Kidney epithelial cell (primary cell): ENCODE measurements at regions not wholly inside any gene's neighbourhood (a gene's known extent, or its start where the extent isn't known, plus 50 kb on each side); places are given as distances from the start of the nearest gene placed in this dataset.

Experiments used
- DNase-seq: peaks from one replicate; pipeline ENCODE4 v3.0.0-alpha.2; 2010; ENCODE audit warnings: low read depth
- H3K27me3 ChIP-seq: 2 replicates; pipeline ENCODE4 v1.6.0; 2011; ENCODE audit warnings: low read length; ENCODE audit not compliant: control insufficient read depth, insufficient read depth
- H3K36me3 ChIP-seq: 2 replicates; pipeline ENCODE4 v1.5.1; 2011; ENCODE audit warnings: low read length; ENCODE audit not compliant: control insufficient read depth, insufficient read depth
- H3K4me3 ChIP-seq: 2 replicates; pipeline ENCODE4 v1.5.1; 2011; ENCODE audit warnings: low read depth, mild to moderate bottlenecking, control low read depth, low read length
- CTCF ChIP-seq: IDR thresholded peaks from 2 replicates; pipeline ENCODE4 v1.5.1; 2011; ENCODE audit warnings: mild to moderate bottlenecking, moderate library complexity, low read length, control low read depth, inconsistent platforms; ENCODE audit not compliant: insufficient read depth, poor library complexity, severe bottlenecking

DNA sequence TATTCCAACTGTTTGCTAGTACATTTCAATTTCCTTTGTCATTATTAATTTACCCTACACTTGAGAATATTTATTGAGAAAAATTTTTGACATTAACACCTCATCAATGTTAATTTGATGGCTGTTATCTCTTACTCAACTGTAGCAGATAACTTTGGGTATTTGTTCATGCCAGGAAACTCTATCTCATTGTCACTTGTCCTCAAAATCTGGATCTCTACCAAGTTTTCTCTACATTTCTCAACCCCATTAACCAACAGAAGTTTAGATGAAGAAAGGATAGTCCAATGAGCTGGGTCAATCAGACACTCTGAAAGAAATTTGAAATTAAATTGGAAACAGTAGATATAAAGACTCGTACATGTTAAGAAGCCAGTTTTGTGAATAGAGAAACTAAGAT, 395.3 kb downstream of the TUSC1 start:
- no peak for TF ChIP-seq CTCF
- no peak overlapping the region for H3K4me3 ChIP-seq
- no peaks in the 10 kb centered on the region for H3K36me3 ChIP-seq
- no peak for DNase-seq
- H3K27me3 ChIP-seq, result no peaks in the 10 kb centered on the region

- H3K27me3 ChIP-seq, result no peaks in the 10 kb centered on the region
- H3K4me3 ChIP-seq, result no peak overlapping the region
- H3K36me3 ChIP-seq, result no peaks in the 10 kb centered on the region
- TF ChIP-seq CTCF, result peak; percentile 3
- DNase-seq, result no peak
These were observed 416.8 kb downstream of the TUSC1 start for GRCh38 chr9:25261445-25261844.

GRCh38 chr9:25260046-25260445, 418.2 kb downstream of the TUSC1 start:
- TF ChIP-seq CTCF, result no peak

GRCh38 chr9:25255216-25255615, 423.0 kb downstream of the TUSC1 start:
- Histone ChIP-seq H3K27me3 (no peaks in the 10 kb centered on the region), H3K4me3 (no peak overlapping the region), H3K36me3 (no peaks in the 10 kb centered on the region)
- DNase-seq, result no peak
- no peak for TF ChIP-seq CTCF

More at GRCh38 chr9:25260046-25260445, 418.2 kb downstream of the TUSC1 start:
- DNase-seq, result no peak
- no peaks in the 10 kb centered on the region for H3K36me3 ChIP-seq
- no peaks in the 10 kb centered on the region for H3K27me3 ChIP-seq
- H3K4me3 ChIP-seq, result no peak overlapping the region

- no peak overlapping the region for H3K4me3 ChIP-seq
- TF ChIP-seq CTCF, result no peak
- no peaks in the 10 kb centered on the region for H3K36me3 ChIP-seq
- no peaks in the 10 kb centered on the region for H3K27me3 ChIP-seq
- no peak for DNase-seq
These were observed 424.2 kb downstream of the TUSC1 start for GRCh38 chr9:25254051-25254450.

DNA sequence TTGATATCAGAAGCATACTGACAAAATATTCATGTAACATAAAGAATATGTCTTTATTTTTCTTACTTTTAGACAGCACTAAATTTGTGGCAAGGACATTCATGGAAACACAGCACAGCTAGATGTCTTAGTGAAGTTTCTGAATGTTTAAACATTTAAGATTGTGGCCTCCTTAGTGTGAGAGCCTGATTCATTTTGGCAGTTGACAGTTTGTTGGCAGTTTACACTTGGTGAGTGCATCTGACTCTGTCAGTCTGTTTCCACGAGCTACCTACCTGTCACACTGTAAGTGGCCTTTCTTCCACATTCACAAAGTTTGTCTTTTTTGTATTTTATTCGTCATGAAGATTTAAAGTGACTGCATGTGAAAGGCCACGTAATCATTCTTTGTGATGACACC, 436.8 kb downstream of the TUSC1 start:
- Histone ChIP-seq H3K36me3 (no peaks in the 10 kb centered on the region), H3K27me3 (no peaks in the 10 kb centered on the region), H3K4me3 (no peak overlapping the region)
- no peak for TF ChIP-seq CTCF
- DNase-seq, result no peak
